Thymus (tissue), 11 donors: ENCODE measurements at regions not wholly inside any gene's neighbourhood (a gene's known extent, or its start where the extent isn't known, plus 50 kb on each side); places are given as distances from the start of the nearest gene placed in this dataset.

Experiments
- DNase-seq, 9 donors: peaks; one replicate each; pipeline ENCODE4 v3.0.0-alpha.2; 2013; ENCODE audit warnings: low spot score in 9 of 9, low read depth in 6 of 9, missing footprints in 1 of 9
- H3K27ac ChIP-seq, 2 donors: one replicate each; pipeline ENCODE4 v1.5.1; 2013; ENCODE audit warnings: control low read depth in 1 of 2, low read depth in 1 of 2, low read length in 1 of 2, mild to moderate bottlenecking in 1 of 2, moderate library complexity in 1 of 2
- H3K27me3 ChIP-seq, 2 donors: one replicate each; pipeline ENCODE4 v1.5.1; 2013; ENCODE audit warnings: low read length in 1 of 2; ENCODE audit not compliant: control insufficient read depth in 2 of 2, insufficient read depth in 1 of 2
- H3K36me3 ChIP-seq, 2 donors: one replicate each; pipeline ENCODE4 v1.5.1; 2013; ENCODE audit warnings: low read length in 1 of 2, mild to moderate bottlenecking in 1 of 2, moderate library complexity in 1 of 2; ENCODE audit not compliant: control insufficient read depth in 2 of 2, insufficient read depth in 2 of 2
- H3K4me1 ChIP-seq, 2 donors: one replicate each; pipeline ENCODE4 v1.5.1; 2013; ENCODE audit warnings: low read length in 2 of 2; ENCODE audit not compliant: control insufficient read depth in 2 of 2, insufficient read depth in 2 of 2
- H3K4me3 ChIP-seq, 2 donors: one replicate each; pipeline ENCODE4 v1.5.1; 2013; ENCODE audit warnings: low read length in 2 of 2, control low read depth in 1 of 2, mild to moderate bottlenecking in 1 of 2
- H3K9me3 ChIP-seq, 2 donors: one replicate each; pipeline ENCODE4 v1.5.1; 2013; ENCODE audit warnings: low read length in 1 of 2, mild to moderate bottlenecking in 1 of 2; ENCODE audit not compliant: control insufficient read depth in 2 of 2, insufficient read depth in 1 of 2
- WGBS: extraction: QIAGEN DNeasy Blood & Tissue Kit; methylation state at CpG from one replicate; pipeline ENCODE4 v1.1.7; 2013; 5-methylcytosine and 5-hydroxymethylcytosine counted together
- donor health status: healthy.

GRCh38 chr2:216306868-216307267 is 65.4 kb downstream of the MARCHF4 start:
- Histone ChIP-seq H3K27ac (no peak overlapping the region), H3K9me3 (no peaks in the 10 kb centered on the region), H3K4me3 (no peak overlapping the region), H3K27me3 (no peaks in the 10 kb centered on the region), H3K36me3 (no peaks in the 10 kb centered on the region), H3K4me1 (no peaks in the 10 kb centered on the region)
- WGBS: 49% methylated on average over 6 of the region's 6 CpGs
- no peak for DNase-seq

- no peak for DNase-seq
- Histone ChIP-seq H3K4me3 (no peak overlapping the region), H3K36me3 (no peaks in the 10 kb centered on the region), H3K27me3 (no peaks in the 10 kb centered on the region), H3K9me3 (no peaks in the 10 kb centered on the region), H3K4me1 (no peaks in the 10 kb centered on the region), H3K27ac (no peak overlapping the region)
- 99% methylated on average over 4 of the region's 4 CpGs for WGBS
Observed at GRCh38 chr2:216305574-216305973, 66.7 kb downstream of the MARCHF4 start.

- H3K27ac ChIP-seq: no peak overlapping the region
- no peaks in the 10 kb centered on the region for H3K36me3 ChIP-seq
- no peak for DNase-seq
- no peaks in the 10 kb centered on the region for H3K4me1 ChIP-seq
- H3K9me3 ChIP-seq: no peaks in the 10 kb centered on the region
- no peaks in the 10 kb centered on the region for H3K27me3 ChIP-seq
- no peak overlapping the region for H3K4me3 ChIP-seq
- WGBS: over 99% methylated on average over 3 of the region's 3 CpGs
Observed at GRCh38 chr2:216302981-216303676, 69.2 kb downstream of the MARCHF4 start.

GRCh38 chr2:216300906-216301305 is 71.4 kb downstream of the MARCHF4 start:
- Histone ChIP-seq H3K9me3 (no peaks in the 10 kb centered on the region), H3K36me3 (no peaks in the 10 kb centered on the region), H3K27me3 (no peaks in the 10 kb centered on the region), H3K4me3 (no peak overlapping the region), H3K27ac (no peak overlapping the region), H3K4me1 (peaks cover 0 to 11% of the 10 kb centered on the region in 2 donors)
- no peak for DNase-seq
- WGBS: 94% methylated on average over 2 of the region's 2 CpGs

- Histone ChIP-seq H3K27me3 (no peaks in the 10 kb centered on the region), H3K27ac (no peak overlapping the region), H3K4me3 (no peak overlapping the region), H3K36me3 (no peaks in the 10 kb centered on the region), H3K9me3 (no peaks in the 10 kb centered on the region), H3K4me1 (peaks cover 0 to 11% of the 10 kb centered on the region in 2 donors)
- no peak for DNase-seq
- WGBS: 68% methylated on average over 1 of the region's 1 CpG
Observed at GRCh38 chr2:216299588-216299987, 72.7 kb downstream of the MARCHF4 start.

GRCh38 chr2:216298719-216299495 is 73.4 kb downstream of the MARCHF4 start:
- no peak for DNase-seq
- no peaks in the 10 kb centered on the region for H3K27me3 ChIP-seq
- 96% methylated on average over 5 of the region's 5 CpGs for WGBS

GRCh38 chr2:216296856-216297255 is 75.4 kb downstream of the MARCHF4 start:
- WGBS: 93% methylated on average over 7 of the region's 7 CpGs
- DNase-seq: no peak
- Histone ChIP-seq H3K4me3 (no peak overlapping the region), H3K27me3 (no peaks in the 10 kb centered on the region), H3K4me1 (peaks cover 0 to 11% of the 10 kb centered on the region in 2 donors), H3K27ac (no peak overlapping the region), H3K9me3 (no peaks in the 10 kb centered on the region), H3K36me3 (no peaks in the 10 kb centered on the region)

More at GRCh38 chr2:216298719-216299495, 73.4 kb downstream of the MARCHF4 start:
- Histone ChIP-seq H3K9me3 (no peaks in the 10 kb centered on the region), H3K4me1 (peaks cover 0 to 11% of the 10 kb centered on the region in 2 donors), H3K36me3 (no peaks in the 10 kb centered on the region), H3K4me3 (no peak overlapping the region), H3K27ac (no peak overlapping the region)

- 97% methylated on average over 2 of the region's 2 CpGs for WGBS
- H3K27ac ChIP-seq: no peak overlapping the region
- DNase-seq: no peak
Observed at GRCh38 chr2:216294305-216294704, 78.0 kb downstream of the MARCHF4 start.

GRCh38 chr2:216293883-216294282 is 78.4 kb downstream of the MARCHF4 start:
- Histone ChIP-seq H3K4me3 (no peak overlapping the region), H3K27me3 (no peaks in the 10 kb centered on the region), H3K36me3 (no peaks in the 10 kb centered on the region), H3K4me1 (peaks cover 0 to 11% of the 10 kb centered on the region in 2 donors), H3K27ac (no peak overlapping the region), H3K9me3 (no peaks in the 10 kb centered on the region)
- DNase-seq: no peak
- 96% methylated on average over 5 of the region's 5 CpGs for WGBS

More at GRCh38 chr2:216294305-216294704, 78.0 kb downstream of the MARCHF4 start:
- H3K9me3 ChIP-seq: no peaks in the 10 kb centered on the region
- H3K27me3 ChIP-seq: no peaks in the 10 kb centered on the region
- H3K36me3 ChIP-seq: no peaks in the 10 kb centered on the region
- no peak overlapping the region for H3K4me3 ChIP-seq
- peaks cover 0 to 11% of the 10 kb centered on the region in 2 donors for H3K4me1 ChIP-seq
